AG09319 (cell line): ENCODE measurements at regions not wholly inside any gene's neighbourhood (a gene's known extent, or its start where the extent isn't known, plus 50 kb on each side); places are given as distances from the start of the nearest gene placed in this dataset.
A peak's percentile ranks its signal among the peaks of the same experiment; 100 is the strongest.
"Not testable (repeated sequence)": the region's sequence is repeated elsewhere in the genome, so short reads cannot be mapped to it uniquely, and the experiment has no call there.

Source experiments
- DNase-seq: peaks from one replicate; pipeline ENCODE4 v3.0.0-alpha.2; 2010; ENCODE audit warnings: low read depth; ENCODE audit errors: extremely low read depth
- CTCF ChIP-seq: IDR thresholded peaks from 2 replicates; pipeline ENCODE4 v1.5.1; 2011; ENCODE audit warnings: low read depth, mild to moderate bottlenecking, inconsistent platforms, low read length, moderate library complexity

GRCh38 chr6:112957536-112957916 lies 610.4 kb downstream of the RFPL4B start:
- DNase-seq, result no peak
- no peak for TF ChIP-seq CTCF

DNA sequence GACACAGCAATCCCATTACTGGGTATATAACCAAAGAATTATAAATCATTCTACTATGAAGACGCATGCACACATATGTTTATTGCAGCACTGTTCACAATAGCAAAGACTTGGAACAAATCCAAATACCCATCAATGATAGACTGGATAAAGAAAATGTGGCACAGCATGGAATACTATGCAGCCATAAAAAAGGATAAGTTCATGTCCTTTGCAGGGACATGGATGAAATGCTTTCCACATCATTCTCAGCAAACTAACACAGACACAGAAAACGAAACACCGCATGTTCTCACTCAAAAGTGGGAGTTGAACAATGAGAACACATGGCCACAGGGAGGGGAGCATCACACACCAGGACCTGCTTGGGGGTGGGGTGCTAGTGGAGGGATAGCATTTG lies 613.0 kb downstream of the RFPL4B start:
- DNase-seq, result not testable (repeated sequence)

DNA sequence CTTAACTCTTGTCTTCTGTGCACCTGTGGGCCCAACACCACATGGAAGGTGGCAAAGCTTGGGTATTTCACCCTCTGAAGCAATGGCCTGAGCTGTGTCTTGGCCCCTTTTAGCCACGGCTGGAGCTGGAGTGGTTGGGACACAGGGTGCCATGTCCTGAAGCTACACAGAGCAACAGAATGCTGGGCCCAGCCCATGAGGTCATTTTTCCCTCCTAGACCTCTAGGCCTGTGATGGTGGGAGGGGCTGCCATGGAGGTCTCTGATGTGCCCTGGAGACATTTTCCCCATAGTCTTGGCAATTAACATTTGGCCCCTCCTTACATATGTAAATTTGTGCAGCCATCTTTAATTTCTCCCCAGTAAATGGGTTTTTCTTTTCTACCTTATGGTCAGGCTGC lies 620.8 kb downstream of the RFPL4B start:
- no peak for TF ChIP-seq CTCF
- DNase-seq, result no peak

- no peak for DNase-seq
- no peak for TF ChIP-seq CTCF
These were observed 624.5 kb downstream of the RFPL4B start for GRCh38 chr6:112971651-112972050.

DNA sequence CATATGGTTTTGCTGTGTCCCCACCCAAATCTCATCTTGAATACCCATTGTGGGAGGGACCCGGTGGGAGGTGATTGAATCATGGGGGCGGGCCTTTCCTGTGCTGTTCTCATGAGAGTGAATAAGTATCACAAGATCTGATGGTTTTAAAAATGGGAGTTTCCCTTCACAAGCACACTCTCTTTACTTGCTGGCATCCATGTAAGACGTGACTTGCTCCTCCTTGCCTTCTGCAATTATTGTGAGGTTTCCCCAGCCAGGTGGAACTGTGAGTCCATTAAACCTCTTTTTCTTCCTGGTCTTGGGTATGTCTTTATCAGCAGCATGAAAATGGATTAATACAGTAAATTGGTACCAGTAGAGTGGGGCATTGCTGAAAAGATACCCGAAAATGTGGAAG lies 627.8 kb downstream of the RFPL4B start:
- not testable (repeated sequence) for DNase-seq

DNA sequence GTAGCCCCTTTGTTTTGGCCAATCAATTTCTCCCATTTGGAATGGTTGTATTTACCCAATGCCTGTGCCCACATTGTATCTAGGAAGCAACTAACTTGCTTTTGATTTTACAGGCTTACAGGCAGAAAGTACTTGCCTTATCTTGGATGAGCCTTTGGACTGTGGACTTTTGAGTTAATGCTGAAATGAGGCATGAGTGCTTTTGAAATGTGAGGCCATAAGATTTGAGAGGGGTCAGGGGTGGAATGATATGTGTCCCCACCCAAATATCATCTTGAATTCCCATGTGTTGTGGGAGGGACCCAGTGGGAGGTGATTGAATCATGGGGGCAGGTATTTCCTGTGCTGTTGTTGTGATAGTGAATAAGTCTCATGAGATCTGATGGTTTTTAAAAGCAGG lies 629.4 kb downstream of the RFPL4B start:
- DNase-seq, result not testable (repeated sequence)

GRCh38 chr6:112979830-112980229 lies 632.7 kb downstream of the RFPL4B start:
- DNase-seq, result no peak
- TF ChIP-seq CTCF, result no peak

DNA sequence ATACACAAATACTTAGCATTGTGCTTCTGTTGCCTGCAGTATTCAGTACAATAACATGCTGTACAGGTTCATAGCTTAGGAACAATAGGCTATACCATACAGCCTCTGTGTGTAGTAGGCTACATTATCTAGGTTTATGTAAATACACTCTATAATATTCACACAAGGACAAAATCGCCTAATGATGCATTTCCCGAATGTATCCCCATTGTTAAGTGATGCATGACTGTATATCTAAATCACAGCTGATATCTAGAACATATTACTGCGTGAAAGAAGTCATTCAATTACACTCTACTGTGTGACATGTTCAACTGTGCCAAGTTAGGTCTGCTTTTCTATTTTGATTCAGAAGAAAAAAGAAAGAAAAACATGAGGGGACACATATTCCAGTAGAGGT lies 633.5 kb downstream of the RFPL4B start:
- DNase-seq, result no peak
- no peak for TF ChIP-seq CTCF

- TF ChIP-seq CTCF, result no peak
- peak; percentile 46 for DNase-seq
These were observed 636.7 kb downstream of the RFPL4B start for GRCh38 chr6:112983713-112984261.
